Right kidney (tissue), 1 donor: ENCODE measurements at regions not wholly inside any gene's neighbourhood (a gene's known extent, or its start where the extent isn't known, plus 50 kb on each side); places are given as distances from the start of the nearest gene placed in this dataset.

Source experiments
- DNase-seq: peaks from one replicate; pipeline ENCODE4 v3.0.0-alpha.2; 2016

DNA sequence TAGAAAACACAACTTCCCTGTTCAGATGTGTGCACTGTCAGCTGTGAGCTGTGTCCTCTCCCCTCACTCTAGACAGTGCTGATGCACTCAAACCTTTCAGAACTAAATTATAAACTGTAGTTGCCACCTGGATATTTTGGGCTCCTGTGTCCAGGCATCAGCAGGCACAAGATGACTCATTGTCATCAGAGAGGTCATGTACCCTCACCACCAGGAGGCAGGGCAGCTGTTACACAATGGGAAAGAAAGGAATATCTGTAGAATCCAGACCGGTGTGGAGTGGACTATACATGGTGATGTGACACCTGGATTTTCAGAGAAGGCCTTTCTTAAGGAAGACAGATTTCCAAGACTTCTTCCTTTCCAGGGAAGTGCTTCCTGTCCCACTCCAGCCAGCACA, 854.4 kb upstream of the AGA start:
- DNase-seq: no peak

DNA sequence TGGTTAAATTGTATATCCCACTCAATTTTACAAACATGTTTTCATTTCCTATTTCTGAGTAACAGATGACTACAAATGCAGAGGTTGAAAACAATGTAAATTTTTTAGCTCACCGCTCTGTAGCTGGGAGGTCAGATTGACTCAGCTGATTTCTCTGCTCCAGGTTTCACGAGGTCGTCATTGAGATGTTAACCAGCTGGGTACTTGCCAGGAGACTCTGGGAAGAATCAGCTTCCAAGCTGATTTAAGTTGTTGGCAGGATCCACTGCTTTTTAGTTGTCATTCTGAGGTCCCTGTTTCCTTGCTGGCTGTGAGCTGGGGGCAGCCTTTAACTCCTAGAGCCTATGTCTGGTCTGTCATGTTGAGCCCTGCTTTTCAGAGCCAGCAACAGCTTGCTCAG, 864.3 kb upstream of the AGA start:
- no peak for DNase-seq

DNA sequence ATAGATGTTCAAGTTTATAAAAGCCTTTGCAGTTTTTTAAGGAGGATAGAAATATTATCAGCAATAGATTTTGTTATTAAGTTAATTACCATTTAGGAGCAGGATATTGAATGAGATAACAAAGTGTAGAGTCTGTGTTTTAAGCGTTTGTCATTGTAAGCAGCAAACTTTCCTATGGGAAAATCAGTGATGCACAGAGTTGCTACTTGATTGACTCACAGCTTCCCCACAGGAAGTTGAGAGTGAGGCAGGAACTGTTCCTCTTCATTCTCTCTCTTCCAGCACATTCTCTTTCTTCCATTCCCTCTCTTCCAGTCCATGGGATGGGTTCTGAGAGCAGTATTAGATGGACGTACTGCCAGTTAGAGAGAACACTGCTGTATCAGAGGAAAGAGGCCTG, 867.7 kb upstream of the AGA start:
- no peak for DNase-seq

DNA sequence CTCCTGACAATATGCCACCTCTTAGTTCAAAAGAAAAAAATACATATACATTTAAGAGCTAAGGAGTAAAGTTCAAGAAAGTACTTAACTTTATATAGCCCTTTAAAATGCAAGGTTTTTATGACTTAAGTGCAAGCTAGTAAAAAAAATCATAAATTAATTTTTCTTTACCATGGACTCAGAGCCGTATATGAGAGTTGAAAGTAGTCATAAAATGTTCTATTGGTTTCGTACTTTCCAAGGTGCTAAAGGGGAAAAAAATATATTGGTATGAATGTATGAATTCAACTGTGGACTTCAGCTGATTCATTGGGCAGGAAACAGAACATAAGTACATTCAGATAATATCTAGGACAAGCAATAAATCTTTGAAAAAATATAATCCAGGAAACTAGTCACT, 869.8 kb upstream of the AGA start:
- DNase-seq: no peak

DNA sequence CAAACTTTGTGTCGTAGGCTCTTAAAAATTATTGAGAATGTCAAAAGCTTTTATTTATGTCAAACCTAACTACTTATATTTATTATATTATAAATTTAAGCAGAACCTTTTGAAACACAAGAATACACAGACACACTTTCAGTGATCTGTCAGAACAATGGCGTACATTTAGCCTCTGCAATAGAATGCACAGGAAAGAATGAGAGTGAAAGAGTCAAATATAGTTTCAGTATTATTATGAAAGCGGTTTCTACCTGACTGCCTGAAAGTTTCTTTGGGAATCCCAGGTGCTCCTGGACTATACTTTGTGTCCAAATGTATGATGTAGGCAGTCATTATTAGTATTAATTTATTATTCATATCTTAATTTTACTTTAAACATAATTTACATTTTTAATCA, 872.0 kb upstream of the AGA start:
- DNase-seq: no peak

DNA sequence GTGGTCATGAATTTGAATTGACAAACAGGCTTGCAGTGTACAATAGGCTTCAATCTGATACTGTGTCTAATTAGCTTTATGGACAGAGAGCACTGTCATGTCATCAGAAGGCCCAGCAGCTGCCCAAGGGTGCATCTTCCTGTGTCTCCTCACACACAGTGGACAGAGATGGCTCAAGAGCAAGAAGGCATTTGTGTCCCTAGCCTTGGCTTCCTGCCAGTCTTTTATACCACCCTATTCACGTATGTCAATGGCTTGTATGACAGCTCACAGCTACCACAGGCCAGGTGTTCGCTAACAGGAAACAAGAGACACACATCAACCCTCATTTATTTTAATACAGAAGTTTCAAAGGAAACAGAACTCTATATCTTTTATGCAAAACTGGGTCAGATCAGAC, 874.0 kb upstream of the AGA start:
- no peak for DNase-seq

DNA sequence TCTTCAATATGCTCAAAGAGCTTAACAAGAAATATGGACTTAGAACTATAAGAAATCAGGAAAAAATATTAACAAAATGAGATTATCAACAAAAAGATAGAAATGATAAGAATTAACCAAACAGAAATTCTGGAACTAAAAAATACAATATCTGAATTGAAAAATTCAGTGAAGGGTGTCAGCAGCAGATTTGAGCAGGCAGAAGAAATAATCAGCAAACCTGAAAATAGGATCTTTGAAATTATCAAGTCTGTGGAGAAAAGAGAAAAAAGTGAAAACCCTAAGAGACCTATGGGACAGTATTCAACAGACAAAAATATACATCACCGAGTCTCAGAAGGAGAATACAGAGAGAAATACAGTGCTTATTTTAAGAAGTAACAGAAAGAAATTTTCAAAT, 877.8 kb upstream of the AGA start:
- DNase-seq: no peak

DNA sequence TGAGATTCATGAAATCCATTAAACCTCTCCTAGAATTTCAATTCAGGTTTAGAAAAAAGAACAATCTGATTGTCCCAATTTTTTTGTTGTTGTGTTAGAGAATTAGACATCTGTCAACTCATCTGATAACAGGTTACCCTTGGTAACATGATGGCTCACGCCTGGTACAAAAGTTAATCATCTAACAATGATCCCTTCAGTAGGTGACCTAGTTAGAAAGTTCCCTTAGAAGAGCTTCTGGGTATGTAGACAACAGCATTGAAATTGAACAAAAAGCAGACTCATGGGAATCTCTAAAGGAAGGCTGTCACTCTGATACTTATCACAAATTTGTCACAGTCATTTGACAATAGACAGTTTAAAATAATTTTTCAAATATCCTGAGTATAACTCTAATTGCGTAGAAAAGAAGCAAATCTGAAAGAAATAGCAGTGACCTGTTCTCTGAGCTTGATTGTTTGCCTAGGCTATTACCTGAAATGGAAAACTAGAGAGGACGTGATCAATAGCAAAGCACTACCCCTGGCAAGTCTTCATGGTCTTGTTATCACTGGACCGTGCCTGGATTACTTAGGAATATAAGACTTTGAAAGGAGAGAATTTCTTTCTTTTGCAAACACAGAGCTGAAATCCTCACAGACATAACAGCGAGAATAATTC, 880.4 kb upstream of the AGA start:
- no peak for DNase-seq

DNA sequence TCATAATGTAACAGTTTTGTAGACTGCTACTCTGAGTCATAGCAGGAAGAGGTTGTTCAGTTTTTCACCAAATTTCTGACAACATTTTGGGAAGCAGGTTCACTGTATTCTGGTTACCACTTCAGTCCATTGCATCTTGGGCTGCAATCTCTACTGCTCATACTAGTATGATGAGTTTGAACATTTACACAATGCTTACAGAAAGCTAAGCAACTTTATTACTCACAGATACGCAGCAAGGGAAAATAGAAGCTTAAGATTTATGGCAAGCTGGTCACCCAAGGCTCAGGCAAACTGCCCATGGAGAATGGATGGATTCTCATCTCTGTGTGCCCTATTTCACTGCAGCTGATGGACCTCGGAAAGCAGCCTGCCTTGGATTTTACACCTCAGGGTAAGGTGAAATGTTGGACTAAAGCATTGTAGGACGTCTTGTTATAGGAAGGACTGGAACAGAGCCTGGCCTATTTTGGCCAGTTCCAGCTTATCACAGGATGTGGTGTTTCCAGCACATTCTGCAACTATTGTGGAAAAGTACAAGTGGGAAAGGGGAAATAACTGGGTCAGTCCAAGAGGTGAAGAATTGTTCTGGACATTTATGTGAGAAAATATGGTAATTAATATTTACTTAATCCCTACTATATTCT, 887.1 kb upstream of the AGA start:
- DNase-seq: no peak

DNA sequence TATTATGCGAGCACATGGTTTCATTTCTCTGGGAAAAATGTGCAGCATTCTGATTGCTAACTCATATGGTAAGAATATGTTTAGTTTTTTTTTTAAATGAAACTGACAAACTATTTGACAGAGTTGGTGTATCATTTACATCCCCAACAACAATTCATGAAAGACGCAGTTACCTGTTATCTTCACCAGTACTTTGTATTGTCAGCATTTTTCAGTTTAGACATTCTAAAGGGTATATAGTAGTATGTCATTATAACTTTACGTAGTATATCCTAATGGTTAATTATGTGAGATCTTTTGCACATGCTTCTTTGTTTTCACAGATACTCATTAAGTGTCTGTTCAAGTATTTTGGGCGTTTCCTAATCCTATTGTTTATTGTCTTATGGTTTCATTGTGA, 891.1 kb upstream of the AGA start:
- no peak for DNase-seq

DNA sequence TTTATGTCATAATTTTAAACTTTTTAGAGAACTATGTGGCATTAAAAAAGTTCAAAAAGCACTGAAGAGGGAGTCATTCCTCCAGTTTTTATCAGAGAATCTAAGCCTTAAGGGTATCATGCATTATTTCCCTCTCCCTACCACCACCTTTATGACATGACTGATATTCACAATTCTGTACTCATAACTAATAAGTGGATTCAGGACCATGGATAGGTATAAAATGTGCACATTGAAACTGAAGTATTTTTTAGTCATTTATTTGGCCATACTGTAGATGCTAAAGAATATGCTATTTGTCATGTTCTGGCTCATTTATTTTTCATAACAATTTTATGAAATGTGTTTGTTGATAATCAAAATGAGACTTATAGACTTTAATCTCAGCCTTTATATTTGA, 897.5 kb upstream of the AGA start:
- DNase-seq: no peak

DNA sequence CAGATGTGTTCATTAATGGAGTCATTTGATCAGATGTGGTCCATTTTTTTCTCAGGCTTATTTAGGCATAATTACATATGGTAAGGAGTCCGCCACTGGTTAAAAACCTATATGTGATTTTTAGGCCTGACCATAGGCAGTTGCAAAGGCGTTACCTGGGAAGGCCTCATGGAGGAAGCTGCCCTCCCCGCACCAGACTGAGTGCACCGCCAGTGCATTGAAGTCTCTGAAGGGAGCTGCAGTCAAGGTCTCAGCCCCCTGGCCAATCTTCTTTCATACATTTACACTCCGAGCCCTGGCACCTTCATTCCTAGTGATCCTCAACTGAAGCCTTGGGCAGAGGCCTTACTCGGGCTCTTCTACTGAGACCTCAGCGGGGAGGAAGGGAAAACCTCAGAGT, 898.2 kb upstream of the AGA start:
- no peak for DNase-seq

DNA sequence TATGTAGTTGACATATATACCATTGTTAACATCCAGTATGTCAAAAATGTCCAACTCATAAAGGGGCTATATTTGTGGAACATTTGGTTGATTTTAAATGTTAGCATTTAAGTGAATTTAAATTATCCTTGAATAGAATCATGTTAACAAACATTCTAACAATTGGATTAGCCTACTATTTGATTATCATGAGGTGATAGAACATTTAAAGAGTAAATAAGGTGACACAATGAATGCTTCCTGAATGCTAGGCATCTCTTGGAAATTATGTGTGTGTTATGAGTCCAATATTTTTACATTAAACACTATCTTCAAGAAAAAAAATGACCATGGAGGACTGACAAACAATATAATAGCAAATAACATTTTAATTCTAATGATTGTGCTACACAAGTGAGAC, 901.9 kb upstream of the AGA start:
- no peak for DNase-seq

DNA sequence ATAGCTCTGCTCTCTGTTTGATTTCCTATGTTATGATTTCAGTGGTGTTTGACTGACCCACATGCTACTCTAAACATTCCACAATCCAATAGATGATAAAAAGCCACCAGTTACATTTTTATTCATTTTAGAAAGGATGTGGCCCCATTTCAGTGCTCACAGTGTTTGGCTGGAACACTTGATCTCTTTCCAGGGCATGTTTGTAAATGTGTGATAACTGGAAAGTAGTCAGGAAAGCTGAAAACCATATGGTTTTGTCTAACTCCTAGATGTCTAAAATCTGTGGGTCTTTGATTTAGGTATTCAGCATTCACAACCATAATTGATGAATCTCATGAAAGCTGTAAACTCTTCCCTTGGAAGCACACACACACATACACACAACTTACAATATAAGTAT, 904.9 kb upstream of the AGA start:
- DNase-seq: no peak

DNA sequence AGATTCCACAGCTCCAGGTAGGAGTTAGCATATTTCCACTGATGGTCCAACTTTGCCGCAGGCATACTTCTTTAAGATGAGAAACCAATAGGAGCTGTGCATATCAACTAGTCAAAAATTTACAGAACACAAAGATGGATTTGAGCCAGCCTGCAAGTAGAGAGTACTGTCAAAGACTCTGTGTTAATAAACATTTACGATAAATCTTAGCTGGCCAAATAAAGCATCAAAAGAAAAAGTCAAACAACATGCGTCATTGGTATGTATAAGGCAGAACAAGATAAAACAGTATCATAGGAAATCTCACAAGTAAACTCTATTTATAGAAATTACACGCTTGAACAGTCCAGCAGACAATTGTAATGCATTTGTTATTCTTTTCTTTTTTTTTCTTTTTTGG, 907.4 kb upstream of the AGA start:
- no peak for DNase-seq

DNA sequence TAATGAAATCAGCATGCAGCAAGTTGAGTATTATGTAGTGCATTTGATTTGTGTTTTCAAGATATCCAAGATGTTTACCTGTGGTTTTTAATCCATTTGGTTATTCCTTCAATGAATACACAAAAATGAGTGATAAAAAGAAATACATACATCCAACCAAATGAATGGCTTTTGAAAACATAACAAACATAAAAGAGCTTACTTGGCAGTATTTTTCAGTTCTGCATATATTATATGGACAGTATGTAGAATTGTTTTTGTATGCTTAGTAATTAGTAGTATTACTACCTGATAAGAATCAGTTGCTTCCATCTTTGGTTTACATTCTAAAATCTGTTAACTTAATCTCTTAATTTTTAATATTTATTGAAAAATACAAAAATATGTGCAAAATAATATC, 908.9 kb upstream of the AGA start:
- DNase-seq: no peak

DNA sequence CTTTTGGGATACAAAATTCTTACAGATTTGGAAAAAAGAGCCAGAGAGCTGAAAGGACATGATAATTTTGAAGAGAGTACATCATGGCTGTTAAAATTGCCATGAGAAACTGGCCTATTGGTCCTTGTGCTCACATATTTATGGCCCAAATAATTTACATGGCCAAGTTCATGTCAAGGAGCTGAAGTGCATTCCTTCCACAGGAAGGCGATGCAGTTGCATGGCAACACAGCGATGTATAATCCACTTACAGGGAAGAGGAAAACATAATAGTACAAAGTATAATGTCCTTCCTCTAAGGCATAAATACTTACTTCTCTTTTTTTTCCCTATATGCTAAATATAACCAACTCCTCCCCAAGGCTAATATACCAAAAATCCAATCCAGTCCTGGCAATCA, 914.5 kb upstream of the AGA start:
- DNase-seq: no peak

DNA sequence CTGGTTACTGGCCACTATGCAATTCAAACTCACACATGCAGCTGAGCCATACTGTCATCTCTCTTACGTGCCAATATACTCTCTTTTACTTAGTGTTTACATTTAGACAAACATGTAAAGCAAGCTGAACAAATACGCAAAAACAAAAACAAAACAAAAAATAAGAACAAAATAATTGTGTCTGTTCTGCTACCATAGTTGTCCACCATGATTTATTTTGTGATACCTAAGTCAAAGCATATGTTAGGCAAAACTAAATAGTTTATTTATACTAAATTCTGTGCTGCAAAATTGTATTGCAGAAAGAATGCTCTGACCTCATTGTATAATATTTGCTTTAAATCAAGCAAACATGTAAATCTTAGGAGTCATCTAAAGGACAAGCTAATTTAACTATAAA, 943.2 kb upstream of the AGA start:
- DNase-seq: no peak

DNA sequence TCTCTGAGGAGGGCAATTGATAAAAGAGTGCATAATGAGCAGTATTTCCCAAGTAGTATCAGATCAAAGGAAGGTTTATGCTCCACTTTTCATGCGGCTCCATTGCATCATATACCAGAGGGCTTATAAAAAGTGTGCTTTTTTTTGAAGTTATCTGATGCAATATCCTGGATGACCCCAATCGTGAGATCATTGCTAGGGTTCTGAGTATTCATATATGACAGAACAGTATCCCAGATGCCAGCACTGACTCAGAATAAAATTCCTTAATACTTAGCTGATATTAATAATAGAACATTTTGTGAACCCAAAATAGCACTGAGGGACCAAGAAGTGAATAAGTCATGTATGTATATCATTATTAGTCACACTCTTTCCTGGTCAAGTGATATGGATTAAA, 945.5 kb upstream of the AGA start:
- no peak for DNase-seq

DNA sequence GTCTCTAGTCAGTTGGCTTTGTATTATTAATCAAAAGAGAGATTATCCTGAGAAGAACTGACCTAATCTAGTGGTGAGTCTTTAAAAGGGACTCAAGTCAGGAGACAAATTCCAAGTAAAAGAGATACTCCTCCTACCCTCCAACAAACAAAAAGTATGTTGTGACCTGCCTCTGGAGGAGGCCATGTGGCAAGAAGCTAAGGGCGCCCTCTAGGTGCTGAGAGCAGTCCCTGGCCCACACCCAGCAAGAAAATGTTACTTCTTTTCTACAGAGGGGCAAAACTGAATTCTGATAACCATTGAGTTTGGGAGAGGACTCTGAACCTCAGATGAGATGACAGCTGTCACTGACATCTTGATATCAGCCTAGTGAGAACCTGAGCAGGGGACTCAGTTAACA, 953.6 kb upstream of the AGA start:
- no peak for DNase-seq

DNA sequence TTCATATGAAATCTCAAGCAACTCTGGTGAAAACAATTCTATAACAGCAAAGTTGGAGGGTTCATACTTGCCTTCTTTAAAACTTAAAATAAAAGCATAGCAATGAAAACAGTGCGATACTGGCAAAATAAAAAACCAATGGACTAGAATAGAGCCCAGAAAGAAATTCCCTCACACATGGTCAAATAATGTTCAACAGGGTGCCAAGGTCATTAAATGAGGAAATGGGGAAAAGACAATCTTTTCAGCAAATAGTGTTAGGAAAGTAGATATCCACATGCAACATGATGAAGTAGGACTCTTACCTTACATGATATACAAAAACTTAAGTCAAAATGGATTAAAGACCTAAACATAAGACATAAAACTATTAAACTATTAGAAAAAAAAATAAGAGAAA, 970.2 kb upstream of the AGA start:
- DNase-seq: no peak

DNA sequence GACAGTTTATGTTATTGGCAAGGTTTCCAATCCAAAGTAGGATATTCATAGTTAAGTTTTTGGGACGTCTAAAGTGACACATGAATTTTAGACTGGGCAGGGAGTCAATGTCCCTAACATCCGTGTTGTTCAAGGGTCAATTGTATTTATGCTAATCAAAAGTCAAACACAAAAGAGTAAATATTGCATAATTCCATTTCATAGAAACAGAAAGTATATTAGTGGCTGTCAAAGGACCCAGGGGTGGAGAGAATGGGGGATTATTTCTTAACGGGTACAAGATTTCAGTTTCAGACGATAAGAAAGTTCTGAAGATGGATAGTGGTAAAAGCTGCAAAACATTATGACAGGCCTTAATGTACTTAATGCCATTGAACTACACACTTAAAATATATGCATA, 971.8 kb upstream of the AGA start:
- no peak for DNase-seq

DNA sequence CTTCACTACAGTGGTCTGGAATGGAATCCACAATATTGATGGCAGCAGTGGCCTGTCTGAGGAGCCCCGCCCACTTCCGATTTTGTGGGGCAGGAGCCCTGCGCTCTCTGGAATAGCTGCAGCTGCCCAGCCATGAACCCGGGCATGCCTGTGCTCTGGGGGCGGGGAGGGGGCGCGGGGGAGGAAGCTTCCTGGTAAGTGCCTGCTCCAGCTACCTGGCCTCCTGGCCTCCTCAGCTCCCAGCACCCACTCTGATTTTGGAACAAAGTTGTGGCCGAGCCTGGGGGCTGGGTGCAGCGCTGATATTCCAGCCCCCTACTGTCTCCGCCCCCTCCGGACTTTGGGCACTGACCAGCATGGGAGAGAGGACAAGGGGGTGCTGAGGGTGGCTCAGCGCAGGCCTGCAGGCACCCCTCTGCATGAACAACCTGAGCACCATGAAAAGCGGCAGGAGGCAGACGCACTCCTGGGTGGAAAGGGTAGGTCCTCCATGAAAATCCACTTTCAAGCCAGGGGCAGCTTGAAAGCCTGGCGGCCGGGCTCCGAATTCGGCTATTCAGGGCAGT, 972.7 kb upstream of the AGA start:
- no peak for DNase-seq

DNA sequence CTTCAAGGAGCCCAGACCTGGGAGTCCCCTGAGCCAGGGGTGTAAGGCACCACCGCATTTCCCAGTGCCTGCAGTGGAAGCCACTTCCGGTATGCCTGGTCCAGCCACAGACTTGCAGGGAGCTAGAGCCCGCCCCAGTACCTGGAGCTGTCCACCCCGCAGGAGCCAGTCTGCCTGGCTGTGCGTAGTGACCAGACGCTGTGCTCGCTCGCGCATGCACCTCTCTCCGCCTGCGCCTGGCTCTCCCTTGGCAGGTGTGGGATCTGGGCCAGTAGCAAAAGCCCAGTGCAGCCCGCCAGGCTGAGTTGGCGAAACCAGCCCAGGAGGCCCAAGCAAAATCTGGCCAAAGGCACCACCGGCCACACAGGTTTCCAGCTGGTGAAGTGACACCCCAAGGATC, 973.7 kb upstream of the AGA start:
- no peak for DNase-seq

DNA sequence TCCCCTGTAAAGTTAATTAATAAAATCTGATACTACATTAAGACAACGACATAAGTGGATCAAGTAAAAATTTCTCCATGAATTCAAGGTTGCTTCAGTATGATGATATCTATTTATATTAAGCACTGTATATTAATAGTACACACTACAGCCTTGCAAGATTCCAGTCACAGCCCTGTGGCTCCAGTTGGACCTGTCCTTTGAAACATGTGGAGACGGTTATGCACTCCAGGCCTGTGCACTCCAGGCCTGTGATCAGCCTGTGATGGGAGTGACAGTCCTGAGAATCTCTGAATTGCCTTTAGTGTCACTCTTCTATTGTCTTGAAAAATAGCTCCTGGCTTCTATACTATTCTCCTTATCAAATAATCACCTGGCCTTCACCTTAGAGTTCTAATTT, 981.1 kb upstream of the AGA start:
- no peak for DNase-seq
